Activated naive CD8-positive, alpha-beta T cell treated with anti-CD3 and anti-CD28 coated beads, Interleukin-2, amount 50 U/mL, for 24 hours (primary cell): ENCODE measurements at regions not wholly inside any gene's neighbourhood (a gene's known extent, or its start where the extent isn't known, plus 50 kb on each side); places are given as distances from the start of the nearest gene placed in this dataset.

Experiments
- ATAC-seq: fragments of 150-1000 bp; cut with Tn5 transposase; one replicate; pipeline ENCODE4 v1.10.0; 2021
- DNase-seq: peaks from one replicate; pipeline ENCODE4 v3.0.0; 2021
- H3K27ac Mint-ChIP-seq: one replicate; pipeline ENCODE4 v1.8.0; 2021; ENCODE audit warnings: mild to moderate bottlenecking, mixed read lengths
- H3K27me3 Mint-ChIP-seq: one replicate; pipeline ENCODE4 v1.8.0; 2021; ENCODE audit warnings: mixed read lengths
- H3K36me3 Mint-ChIP-seq: one replicate; pipeline ENCODE4 v1.8.0; 2021; ENCODE audit warnings: low read depth, mixed read lengths
- H3K4me1 Mint-ChIP-seq: one replicate; pipeline ENCODE4 v1.8.0; 2021; ENCODE audit warnings: mixed read lengths
- H3K4me3 Mint-ChIP-seq: one replicate; pipeline ENCODE4 v1.8.0; 2021; ENCODE audit warnings: mild to moderate bottlenecking, moderate library complexity, mixed read lengths
- H3K9me3 Mint-ChIP-seq: one replicate; pipeline ENCODE4 v1.8.0; 2021; ENCODE audit warnings: mixed read lengths

DNA sequence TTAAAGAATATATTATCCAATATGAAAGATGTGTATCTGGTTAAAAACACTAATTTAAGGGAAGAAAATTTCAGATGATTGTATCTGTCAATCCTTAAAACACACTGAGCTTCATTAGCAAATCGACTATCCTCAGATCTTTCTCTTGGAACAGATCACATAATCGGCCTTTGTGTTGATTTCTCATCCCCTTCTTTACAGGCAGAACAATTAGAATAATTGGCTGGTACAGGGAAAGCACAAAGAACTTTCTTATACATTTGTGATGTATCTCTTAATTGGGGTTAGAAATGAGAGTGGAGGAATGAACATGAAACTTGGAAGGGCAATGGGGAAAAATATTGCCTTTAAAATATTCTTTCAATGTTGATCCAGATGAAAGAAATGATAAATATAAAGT lies 662.1 kb downstream of the TLE4 start:
- no peaks in the 10 kb centered on the region for H3K36me3 Mint-ChIP-seq
- ATAC-seq (no peak), DNase-seq (no peak)
- H3K4me1 Mint-ChIP-seq, result no peaks in the 10 kb centered on the region
- H3K27me3 Mint-ChIP-seq, result no peaks in the 10 kb centered on the region
- H3K27ac Mint-ChIP-seq, result no peak overlapping the region
- peaks cover 15% of the 10 kb centered on the region for H3K9me3 Mint-ChIP-seq
- no peak overlapping the region for H3K4me3 Mint-ChIP-seq

GRCh38 chr9:80233102-80233843 lies 661.5 kb downstream of the TLE4 start:
- no peak overlapping the region for H3K4me3 Mint-ChIP-seq
- no peak overlapping the region for H3K27ac Mint-ChIP-seq
- ATAC-seq (no peak), DNase-seq (no peak)
- H3K9me3 Mint-ChIP-seq, result peaks cover 15% of the 10 kb centered on the region
- no peaks in the 10 kb centered on the region for H3K4me1 Mint-ChIP-seq
- no peaks in the 10 kb centered on the region for H3K27me3 Mint-ChIP-seq
- H3K36me3 Mint-ChIP-seq, result no peaks in the 10 kb centered on the region

DNA sequence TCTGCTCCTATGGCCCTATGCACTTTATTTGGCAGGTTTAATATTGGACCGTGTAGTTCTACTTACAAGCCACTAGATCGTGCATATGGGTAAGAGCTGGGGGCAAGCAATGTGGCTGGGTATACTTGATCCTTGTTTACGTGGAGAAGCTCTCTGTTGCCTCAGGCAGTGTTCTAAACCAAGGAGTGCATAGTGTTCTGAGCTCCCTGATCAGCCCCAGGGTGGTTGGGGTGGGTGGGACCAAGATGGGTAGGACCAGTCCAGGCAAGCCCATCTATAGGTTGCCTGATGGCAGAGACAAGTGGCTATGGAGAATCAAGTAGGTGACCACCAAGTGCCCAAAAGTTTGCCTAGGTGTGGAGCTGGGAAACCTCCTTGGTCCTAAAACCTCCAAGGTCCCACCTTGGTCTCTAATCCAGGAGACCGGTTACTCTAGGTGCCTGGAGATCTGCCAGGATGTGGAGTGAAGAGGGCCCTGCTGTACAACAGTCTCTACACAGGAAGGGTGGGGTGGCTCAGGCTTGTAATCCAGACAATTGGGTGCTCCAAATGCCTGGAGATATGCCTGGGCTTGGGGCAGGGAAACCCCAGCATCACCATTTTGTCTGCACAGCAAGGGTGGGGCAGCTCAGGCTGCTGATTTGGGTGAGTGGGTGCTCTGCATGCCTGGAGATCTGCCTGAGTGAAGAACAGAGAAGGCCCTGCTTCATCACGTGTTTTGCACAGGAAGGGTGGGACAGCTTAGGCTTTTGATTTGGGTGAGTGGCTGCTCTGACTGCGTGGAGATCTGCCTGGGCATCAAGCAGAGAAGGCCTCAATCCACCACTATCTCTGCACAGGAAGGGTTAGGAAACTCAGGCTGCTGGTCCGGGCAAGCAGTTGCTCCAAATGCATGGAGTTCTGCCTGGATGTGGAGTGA lies 659.8 kb downstream of the TLE4 start:
- no peak overlapping the region for H3K27ac Mint-ChIP-seq
- H3K27me3 Mint-ChIP-seq, result no peaks in the 10 kb centered on the region
- H3K4me3 Mint-ChIP-seq, result no peak overlapping the region
- H3K36me3 Mint-ChIP-seq, result no peaks in the 10 kb centered on the region
- DNase-seq, result no peak
- no peak for ATAC-seq
- peaks cover 15% of the 10 kb centered on the region for H3K9me3 Mint-ChIP-seq
- no peaks in the 10 kb centered on the region for H3K4me1 Mint-ChIP-seq

DNA sequence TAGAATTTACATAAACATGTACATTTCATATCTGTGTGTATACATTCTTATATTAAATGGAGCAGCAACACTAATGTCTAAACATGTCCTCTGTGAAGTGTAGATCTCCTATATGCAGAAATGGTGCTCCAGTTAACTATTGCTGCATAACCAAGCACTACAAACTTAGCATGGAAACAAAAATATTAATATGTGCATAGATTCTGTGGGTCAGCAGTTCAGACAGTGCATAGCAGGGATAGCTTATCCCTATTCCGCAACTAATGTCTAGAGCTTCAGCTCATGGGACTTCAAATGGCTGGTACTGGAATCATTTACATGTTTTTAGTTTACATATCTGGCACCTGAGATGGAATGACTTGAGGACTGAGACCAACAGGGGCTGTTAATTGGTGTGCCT lies 652.1 kb downstream of the TLE4 start:
- Mint-ChIP-seq H3K27ac (no peak overlapping the region), H3K4me1 (no peaks in the 10 kb centered on the region), H3K36me3 (no peaks in the 10 kb centered on the region), H3K9me3 (no peaks in the 10 kb centered on the region), H3K27me3 (no peaks in the 10 kb centered on the region), H3K4me3 (no peak overlapping the region)
- DNase-seq (no peak), ATAC-seq (no peak)

DNA sequence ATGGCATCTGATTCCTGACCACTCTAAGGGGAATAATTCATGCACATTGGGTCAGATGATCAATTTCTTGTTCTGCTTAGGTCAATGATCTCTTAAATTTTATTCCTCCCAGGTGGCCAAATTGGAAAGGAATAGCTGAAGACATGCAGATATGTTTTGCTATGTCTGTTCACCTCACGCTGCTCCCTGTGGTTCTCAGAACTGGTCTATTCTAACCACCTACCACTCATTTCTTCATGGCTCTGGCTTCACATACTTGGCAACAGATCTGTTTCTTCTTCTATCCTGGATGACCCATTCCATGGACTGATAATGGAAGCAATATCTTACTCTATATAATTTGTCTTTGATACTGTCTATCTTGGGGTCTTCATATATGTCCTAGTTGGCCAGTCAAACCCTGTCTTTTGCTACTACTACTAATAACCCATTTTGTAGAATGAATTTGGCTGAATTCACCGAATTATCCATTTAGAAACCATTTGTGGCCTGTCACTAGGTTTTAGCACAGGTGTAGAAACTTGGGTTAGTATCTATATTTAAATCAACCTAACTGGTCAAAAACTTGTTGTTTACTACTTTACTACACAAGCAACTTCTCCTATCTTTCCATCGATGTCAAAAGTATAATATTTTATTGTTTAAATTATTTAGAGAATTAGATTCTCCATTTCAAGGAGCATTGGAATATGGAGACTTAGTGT lies 650.9 kb downstream of the TLE4 start:
- ATAC-seq (no peak), DNase-seq (no peak)
- Mint-ChIP-seq H3K36me3 (no peaks in the 10 kb centered on the region), H3K9me3 (no peaks in the 10 kb centered on the region), H3K27ac (no peak overlapping the region), H3K27me3 (no peaks in the 10 kb centered on the region), H3K4me1 (no peaks in the 10 kb centered on the region), H3K4me3 (no peak overlapping the region)

DNA sequence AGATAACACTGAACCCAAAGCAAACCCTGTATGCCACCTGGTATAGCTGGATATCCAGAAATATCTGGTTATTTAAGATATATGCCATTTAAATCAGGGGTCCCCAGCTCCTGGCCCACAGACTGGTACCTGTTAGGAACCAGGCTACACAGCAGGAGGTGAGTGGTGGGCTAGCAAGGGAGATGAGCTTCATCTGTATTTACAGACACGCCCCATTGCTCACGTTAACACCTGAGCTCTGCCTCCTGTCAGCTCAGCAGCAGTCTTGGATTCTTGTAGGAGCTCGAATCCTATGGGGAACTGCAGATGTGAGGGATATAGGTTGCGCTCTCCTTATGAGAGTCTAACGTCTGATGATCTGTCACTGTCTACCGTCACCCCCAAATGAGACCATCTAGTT lies 646.6 kb downstream of the TLE4 start:
- H3K27me3 Mint-ChIP-seq, result no peaks in the 10 kb centered on the region
- ATAC-seq (no peak), DNase-seq (no peak)
- no peak overlapping the region for H3K4me3 Mint-ChIP-seq
- H3K4me1 Mint-ChIP-seq, result no peaks in the 10 kb centered on the region
- H3K36me3 Mint-ChIP-seq, result no peaks in the 10 kb centered on the region
- H3K27ac Mint-ChIP-seq, result no peak overlapping the region
- H3K9me3 Mint-ChIP-seq, result peaks cover 4% of the 10 kb centered on the region

- H3K4me1 Mint-ChIP-seq, result no peaks in the 10 kb centered on the region
- no peaks in the 10 kb centered on the region for H3K27me3 Mint-ChIP-seq
- DNase-seq (no peak), ATAC-seq (no peak)
- H3K4me3 Mint-ChIP-seq, result no peak overlapping the region
- H3K9me3 Mint-ChIP-seq, result peaks cover 13% of the 10 kb centered on the region
- no peaks in the 10 kb centered on the region for H3K36me3 Mint-ChIP-seq
- no peak overlapping the region for H3K27ac Mint-ChIP-seq
Measured at GRCh38 chr9:80213613-80214012, 641.8 kb downstream of the TLE4 start.

DNA sequence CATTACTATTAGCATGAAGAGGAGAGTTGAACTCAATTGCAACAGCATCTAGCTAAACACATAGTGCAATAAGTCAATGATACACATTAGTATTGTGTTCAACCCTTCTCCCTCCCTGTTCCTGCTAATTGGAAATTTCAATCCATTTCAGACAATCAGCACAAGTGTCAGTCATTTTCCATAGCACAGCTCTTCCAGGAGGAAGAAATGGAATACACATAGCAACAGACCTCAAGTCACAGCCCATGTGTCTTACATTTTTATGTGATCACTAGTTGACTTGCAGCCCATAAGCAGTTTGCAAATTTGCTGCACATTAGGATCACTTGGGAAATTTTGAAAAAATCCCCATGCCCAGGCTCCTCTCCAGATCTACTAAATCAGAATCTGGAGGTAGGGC lies 636.9 kb downstream of the TLE4 start:
- ATAC-seq, result no peak
- Mint-ChIP-seq H3K4me1 (no peaks in the 10 kb centered on the region), H3K27ac (no peak overlapping the region), H3K27me3 (no peaks in the 10 kb centered on the region), H3K36me3 (no peaks in the 10 kb centered on the region), H3K9me3 (peaks cover 13% of the 10 kb centered on the region), H3K4me3 (no peak overlapping the region)
- DNase-seq, result no peak

- H3K27me3 Mint-ChIP-seq, result no peaks in the 10 kb centered on the region
- no peak overlapping the region for H3K4me3 Mint-ChIP-seq
- H3K36me3 Mint-ChIP-seq, result no peaks in the 10 kb centered on the region
- H3K27ac Mint-ChIP-seq, result no peak overlapping the region
- no peaks in the 10 kb centered on the region for H3K4me1 Mint-ChIP-seq
- DNase-seq (no peak), ATAC-seq (no peak)
- peaks cover 4% of the 10 kb centered on the region for H3K9me3 Mint-ChIP-seq
Measured at GRCh38 chr9:80204054-80204453, 632.3 kb downstream of the TLE4 start.

GRCh38 chr9:80197661-80198060 lies 625.9 kb downstream of the TLE4 start:
- Mint-ChIP-seq H3K27ac (no peak overlapping the region), H3K9me3 (no peaks in the 10 kb centered on the region), H3K27me3 (no peaks in the 10 kb centered on the region), H3K36me3 (no peaks in the 10 kb centered on the region), H3K4me1 (no peaks in the 10 kb centered on the region), H3K4me3 (no peak overlapping the region)
- DNase-seq (no peak), ATAC-seq (no peak)

DNA sequence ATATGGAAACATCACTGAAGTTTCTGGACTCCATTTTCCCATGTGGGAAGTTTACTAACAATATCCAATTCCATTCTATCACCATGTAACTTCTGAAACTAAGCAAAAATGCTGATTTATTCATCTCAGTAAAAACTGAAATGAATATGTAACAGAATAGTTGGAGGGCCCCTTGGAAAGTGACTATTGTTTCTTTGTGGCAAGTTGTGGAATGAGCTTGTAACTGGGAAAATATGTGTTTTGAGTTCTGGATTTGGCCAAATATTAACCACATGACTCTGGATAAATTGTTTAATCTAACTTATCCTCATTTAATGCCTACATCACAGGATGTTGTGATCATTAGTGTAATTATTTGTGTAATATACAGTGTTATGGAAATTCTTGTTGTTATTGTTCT lies 619.3 kb downstream of the TLE4 start:
- ATAC-seq (no peak), DNase-seq (no peak)
- H3K27me3 Mint-ChIP-seq, result no peaks in the 10 kb centered on the region
- H3K9me3 Mint-ChIP-seq, result peaks cover 3% of the 10 kb centered on the region
- H3K27ac Mint-ChIP-seq, result no peak overlapping the region
- no peaks in the 10 kb centered on the region for H3K36me3 Mint-ChIP-seq
- H3K4me3 Mint-ChIP-seq, result no peak overlapping the region
- H3K4me1 Mint-ChIP-seq, result no peaks in the 10 kb centered on the region

DNA sequence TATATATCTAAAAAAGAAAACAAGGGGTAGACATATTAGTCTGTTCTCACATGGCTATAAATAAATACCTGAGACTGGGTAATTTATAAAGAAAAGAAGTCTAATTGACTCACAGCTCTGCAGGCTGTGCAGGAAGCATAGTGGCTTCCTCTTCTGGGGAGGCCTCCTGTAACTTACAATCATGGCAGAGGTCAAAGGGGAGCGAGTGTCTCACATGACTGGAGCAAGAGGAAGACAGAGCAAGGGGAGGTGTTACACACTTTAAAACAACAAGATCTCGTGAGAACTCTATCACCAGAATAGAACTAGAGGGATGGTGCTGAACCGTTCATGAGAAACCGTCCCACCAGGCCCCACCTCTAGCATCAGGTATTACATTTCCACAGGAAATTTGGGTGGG lies 616.8 kb downstream of the TLE4 start:
- ATAC-seq (no peak), DNase-seq (no peak)
- Mint-ChIP-seq H3K36me3 (no peaks in the 10 kb centered on the region), H3K4me3 (no peak overlapping the region), H3K4me1 (no peaks in the 10 kb centered on the region), H3K27ac (no peak overlapping the region), H3K27me3 (no peaks in the 10 kb centered on the region), H3K9me3 (peaks cover 3% of the 10 kb centered on the region)

DNA sequence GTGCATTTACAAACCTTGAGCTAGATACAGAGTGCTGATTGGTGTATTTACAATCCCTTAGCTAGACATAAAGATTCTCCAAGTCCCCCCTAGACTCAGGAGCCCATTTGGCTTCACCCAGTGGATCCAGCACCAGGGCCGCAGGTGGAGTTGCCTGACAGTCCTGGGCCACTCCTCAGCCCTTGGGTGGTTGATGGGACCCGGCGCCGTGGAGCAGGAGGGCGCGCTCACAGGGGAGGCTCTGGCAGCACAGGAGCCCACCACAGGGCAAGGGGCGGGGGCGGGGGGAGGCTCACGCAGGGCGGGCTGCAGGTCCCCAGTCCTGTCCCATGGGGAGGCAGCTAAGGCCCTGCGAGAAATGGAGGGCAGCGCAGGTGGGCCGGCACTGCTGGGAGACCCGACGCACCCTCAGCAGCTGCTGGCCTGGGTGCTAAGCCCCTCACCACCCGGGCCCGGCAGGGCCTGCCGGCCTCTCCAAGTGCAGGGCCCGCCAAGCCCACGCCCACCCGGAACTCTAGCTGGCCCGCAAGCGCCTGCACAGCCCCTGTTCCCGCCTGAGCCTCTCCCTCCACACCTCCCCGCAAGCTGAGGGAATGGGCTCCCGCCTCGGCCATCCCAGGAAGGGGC lies 613.5 kb downstream of the TLE4 start:
- no peaks in the 10 kb centered on the region for H3K36me3 Mint-ChIP-seq
- no peak for ATAC-seq

DNA sequence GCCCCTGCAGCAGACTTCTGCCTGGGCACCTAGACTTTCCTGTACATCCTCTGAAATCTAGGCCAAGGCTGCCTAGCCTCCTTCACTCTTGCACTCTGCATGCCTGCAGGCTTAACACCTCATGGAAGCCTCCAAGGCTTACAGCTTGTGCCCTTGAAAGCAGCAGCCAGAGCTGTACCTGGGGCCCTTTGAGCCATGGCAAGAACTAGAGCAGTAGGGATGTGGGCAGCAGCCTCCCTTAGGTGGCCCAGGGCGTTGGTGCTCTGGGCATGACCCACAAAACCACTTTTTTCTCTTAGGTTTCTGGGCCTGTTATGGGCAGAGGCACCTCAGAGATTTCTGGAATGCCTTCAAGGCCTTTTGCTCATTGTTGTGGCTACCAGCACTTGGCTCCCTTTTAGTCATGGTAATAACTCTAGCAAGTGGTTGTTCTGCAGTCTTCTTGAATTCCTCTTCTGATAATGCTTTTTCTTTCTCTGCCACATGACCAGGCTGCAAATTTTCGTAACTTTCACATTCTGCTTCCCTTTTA lies 606.2 kb downstream of the TLE4 start:
- ATAC-seq (no peak), DNase-seq (no peak)
- H3K9me3 Mint-ChIP-seq, result no peaks in the 10 kb centered on the region
- no peaks in the 10 kb centered on the region for H3K36me3 Mint-ChIP-seq
- H3K27ac Mint-ChIP-seq, result no peak overlapping the region
- H3K27me3 Mint-ChIP-seq, result no peaks in the 10 kb centered on the region
- H3K4me1 Mint-ChIP-seq, result no peaks in the 10 kb centered on the region
- no peak overlapping the region for H3K4me3 Mint-ChIP-seq

More for the DNA sequence above, 613.5 kb downstream of the TLE4 start:
- H3K4me3 Mint-ChIP-seq, result no peak overlapping the region
- H3K4me1 Mint-ChIP-seq, result no peaks in the 10 kb centered on the region
- H3K9me3 Mint-ChIP-seq, result peaks cover 3% of the 10 kb centered on the region
- H3K27me3 Mint-ChIP-seq, result no peaks in the 10 kb centered on the region
- no peak overlapping the region for H3K27ac Mint-ChIP-seq
- DNase-seq, result no peak
